ENCODE measurements at regions not wholly inside any gene's neighbourhood (a gene's known extent, or its start where the extent isn't known, plus 50 kb on each side); places are given as distances from the start of the nearest gene placed in this dataset.

GRCh38 chr2:109069331-109070194 is 59.4 kb upstream of the SH3RF3 start:
- TF ChIP-seq CTCF (IDR thresholded peaks at IDR 0.05; ENCODE audit: control extremely low read depth in 1 of 3, insufficient read depth in 1 of 3, low read depth in 1 of 3, low read length in 3 of 3) (no peak), TBP (IDR thresholded peaks at IDR 0.05; ENCODE audit: low read depth, low read length) (no peak), ZNF274 (IDR thresholded peaks at IDR 0.05; ENCODE audit: borderline replicate concordance, extremely low read depth, low read length) (no peak), EZH2 (IDR thresholded peaks at IDR 0.05; ENCODE audit: low read depth, low read length, severe bottlenecking) (no peak), CHD7 (IDR thresholded peaks at IDR 0.05; ENCODE audit: insufficient replicate concordance, low read length) (no peak), USF2 (IDR thresholded peaks at IDR 0.05; ENCODE audit: low read length) (no peak), JUND (IDR thresholded peaks at IDR 0.05; ENCODE audit: low read length) (no peak), POLR2A (IDR thresholded peaks at IDR 0.05; ENCODE audit: control extremely low read depth in 1 of 2, low read depth in 2 of 2, low read length in 2 of 2) (no peak), RBBP5 (IDR thresholded peaks at IDR 0.05; ENCODE audit: borderline replicate concordance, low read depth, low read length) (no peak), TAF1 (IDR thresholded peaks at IDR 0.05; ENCODE audit: low read depth, low read length) (no peak), NRF1 (IDR thresholded peaks at IDR 0.05; ENCODE audit: low read depth, low read length) (no peak), NANOG (IDR thresholded peaks at IDR 0.05; ENCODE audit: insufficient read depth, low read depth, low read length, poor library complexity, severe bottlenecking) (no peak), CEBPB (IDR thresholded peaks at IDR 0.05; ENCODE audit: low read depth, low read length) (no peak), SIRT6 (IDR thresholded peaks at IDR 0.05; ENCODE audit: low read length) (no peak)

Measured in H1 (cell line).